ENCODE measurements at regions not wholly inside any gene's neighbourhood (a gene's known extent, or its start where the extent isn't known, plus 50 kb on each side); places are given as distances from the start of the nearest gene placed in this dataset.

DNA sequence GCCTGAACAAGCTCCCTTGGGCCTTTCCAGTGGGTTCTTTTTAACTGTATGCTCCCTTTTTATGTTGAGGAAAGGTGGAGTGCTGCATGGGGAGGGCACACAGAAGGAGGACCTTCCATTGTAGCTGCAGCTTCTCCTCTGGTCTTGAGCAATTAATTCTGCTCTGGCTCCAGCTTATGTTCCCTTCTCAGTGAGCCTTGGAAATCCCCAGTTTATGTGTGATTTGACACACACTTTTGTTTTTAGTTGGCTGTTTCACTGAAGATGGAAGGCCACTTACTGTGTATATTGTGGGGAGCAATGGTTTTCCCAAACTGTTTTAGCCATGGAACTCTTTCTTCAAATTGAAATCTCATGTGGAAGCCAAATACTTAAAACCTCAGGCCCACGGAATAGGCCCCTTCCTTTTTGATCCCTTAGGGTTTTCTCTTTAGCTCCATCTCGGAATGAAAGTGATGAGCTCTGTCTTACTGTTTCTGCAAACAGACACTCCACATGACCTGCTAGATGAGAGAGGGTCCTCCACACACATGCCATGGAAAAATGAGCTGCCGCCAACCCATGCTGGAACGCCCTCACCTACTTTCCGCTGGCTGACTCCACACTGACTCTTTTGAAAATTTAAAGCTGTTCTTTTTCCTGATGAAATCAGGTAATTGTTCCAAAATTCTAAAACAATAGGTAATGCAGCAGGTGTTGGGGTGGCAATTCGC is 280.9 kb upstream of the SIX2 start:
- peaks cover 5% of the 10 kb centered on the region for H3K27me3 Mint-ChIP-seq
- TF ChIP-seq, protein P1, sequence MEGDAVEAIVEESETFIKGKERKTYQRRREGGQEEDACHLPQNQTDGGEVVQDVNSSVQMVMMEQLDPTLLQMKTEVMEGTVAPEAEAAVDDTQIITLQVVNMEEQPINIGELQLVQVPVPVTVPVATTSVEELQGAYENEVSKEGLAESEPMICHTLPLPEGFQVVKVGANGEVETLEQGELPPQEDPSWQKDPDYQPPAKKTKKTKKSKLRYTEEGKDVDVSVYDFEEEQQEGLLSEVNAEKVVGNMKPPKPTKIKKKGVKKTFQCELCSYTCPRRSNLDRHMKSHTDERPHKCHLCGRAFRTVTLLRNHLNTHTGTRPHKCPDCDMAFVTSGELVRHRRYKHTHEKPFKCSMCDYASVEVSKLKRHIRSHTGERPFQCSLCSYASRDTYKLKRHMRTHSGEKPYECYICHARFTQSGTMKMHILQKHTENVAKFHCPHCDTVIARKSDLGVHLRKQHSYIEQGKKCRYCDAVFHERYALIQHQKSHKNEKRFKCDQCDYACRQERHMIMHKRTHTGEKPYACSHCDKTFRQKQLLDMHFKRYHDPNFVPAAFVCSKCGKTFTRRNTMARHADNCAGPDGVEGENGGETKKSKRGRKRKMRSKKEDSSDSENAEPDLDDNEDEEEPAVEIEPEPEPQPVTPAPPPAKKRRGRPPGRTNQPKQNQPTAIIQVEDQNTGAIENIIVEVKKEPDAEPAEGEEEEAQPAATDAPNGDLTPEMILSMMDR (IDR thresholded peaks at IDR 0.05) = no peak
- intact Hi-C loops (cut with micrococcal nuclease) = no loop called here
- no peaks in the 10 kb centered on the region for H3K4me1 Mint-ChIP-seq (ENCODE audit: low read depth)
- CTCF ChIA-PET = interaction anchor here (0.9 kb wide), 1 partner anchor 11 kb away, joined by 3 read pairs; no protein-coding TSS in a partner anchor
- H3K27ac Mint-ChIP-seq = no peak overlapping the region
- H3K9me3 Mint-ChIP-seq = no peaks in the 10 kb centered on the region
- H3K36me3 Mint-ChIP-seq (ENCODE audit: low read depth) = no peaks in the 10 kb centered on the region
- POLR2A ChIA-PET = no interaction called here
- ATAC-seq = no peak
- no peak overlapping the region for H3K4me3 Mint-ChIP-seq
- DNase-seq = no peak

GRCh38 chr2:45288532-45289417 is 279.5 kb upstream of the SIX2 start:
- H3K27ac Mint-ChIP-seq = no peak overlapping the region
- ChIA-PET CTCF (interaction anchor here (1.0 kb wide), 1 partner anchor 307 kb away, joined by 4 read pairs; no protein-coding TSS in a partner anchor), POLR2A (no interaction called here)
- intact Hi-C loops (cut with micrococcal nuclease) = no loop called here
- no peaks in the 10 kb centered on the region for H3K4me1 Mint-ChIP-seq (ENCODE audit: low read depth)
- H3K27me3 Mint-ChIP-seq = peaks cover 5% of the 10 kb centered on the region
- H3K4me3 Mint-ChIP-seq = no peak overlapping the region
- no peaks in the 10 kb centered on the region for H3K36me3 Mint-ChIP-seq (ENCODE audit: low read depth)
- DNase-seq = no peak
- no peak for ATAC-seq
- no peaks in the 10 kb centered on the region for H3K9me3 Mint-ChIP-seq
- TF ChIP-seq, protein P1 (IDR thresholded peaks at IDR 0.05) = no peak

GRCh38 chr2:45287045-45287444 is 277.8 kb upstream of the SIX2 start:
- TF ChIP-seq, protein P1 (IDR thresholded peaks at IDR 0.05) = no peak
- Mint-ChIP-seq H3K4me3 (no peak overlapping the region), H3K36me3 (ENCODE audit: low read depth) (no peaks in the 10 kb centered on the region), H3K27me3 (peaks cover 5% of the 10 kb centered on the region), H3K4me1 (ENCODE audit: low read depth) (no peaks in the 10 kb centered on the region), H3K27ac (no peak overlapping the region), H3K9me3 (no peaks in the 10 kb centered on the region)
- no peak for DNase-seq
- ATAC-seq = no peak
- intact Hi-C loops (cut with micrococcal nuclease) = no loop called here
- ChIA-PET CTCF (no interaction called here), POLR2A (no interaction called here)

DNA sequence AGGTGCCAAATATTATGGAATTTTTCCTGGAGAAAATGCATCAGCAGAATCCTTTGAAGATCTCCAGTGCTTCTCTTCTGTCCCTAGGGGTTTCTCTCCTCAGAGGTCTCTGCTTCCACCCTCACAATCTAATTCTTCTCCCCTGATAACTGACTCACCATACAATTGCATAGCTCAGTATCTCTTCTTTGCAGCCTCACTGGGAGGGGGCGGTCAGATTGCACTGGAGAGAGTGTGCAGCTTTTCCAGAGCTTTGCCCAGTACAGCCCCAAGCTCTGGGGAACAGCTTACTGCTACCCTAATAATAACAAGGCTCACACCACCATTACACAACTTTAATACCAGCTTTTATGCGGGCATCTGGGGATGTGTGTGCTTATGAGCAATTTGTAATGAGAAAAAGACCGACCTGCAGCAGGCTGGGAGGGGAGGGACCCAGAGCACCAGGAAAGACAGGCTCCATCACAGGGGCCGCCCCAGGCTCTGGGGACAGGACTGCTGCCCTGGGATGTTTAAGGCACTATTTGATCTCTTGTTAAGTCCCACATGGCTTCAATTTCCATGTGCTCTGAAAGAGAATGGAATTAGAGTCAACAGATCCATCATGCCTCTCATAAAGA is 276.6 kb upstream of the SIX2 start:
- CTCF ChIA-PET = interaction anchor here (0.9 kb wide), 1 partner anchor 301 kb away, joined by 3 read pairs; no protein-coding TSS in a partner anchor
- intact Hi-C loops (cut with micrococcal nuclease) = no loop called here
- Mint-ChIP-seq H3K4me1 (ENCODE audit: low read depth) (no peaks in the 10 kb centered on the region), H3K27ac (no peak overlapping the region), H3K9me3 (no peaks in the 10 kb centered on the region), H3K36me3 (ENCODE audit: low read depth) (no peaks in the 10 kb centered on the region), H3K4me3 (no peak overlapping the region), H3K27me3 (peaks cover 5% of the 10 kb centered on the region)
- DNase-seq = no peak
- no peak for ATAC-seq
- TF ChIP-seq, protein P1 (IDR thresholded peaks at IDR 0.05) = no peak
- POLR2A ChIA-PET = no interaction called here
